Suprapubic skin (tissue), 4 donors: ENCODE measurements at regions not wholly inside any gene's neighbourhood (a gene's known extent, or its start where the extent isn't known, plus 50 kb on each side); places are given as distances from the start of the nearest gene placed in this dataset.

Experiments
- DNase-seq, 2 donors: peaks; one replicate each; pipeline ENCODE4 v3.0.0-alpha.2; 2019; ENCODE audit warnings: low spot score in 2 of 2
- H3K27ac ChIP-seq: fragments of 200-600 bp; sonication (generic); one replicate; pipeline ENCODE4 v1.5.1; 2019
- H3K27me3 ChIP-seq: fragments of 200-600 bp; sonication (generic); one replicate; pipeline ENCODE4 v1.5.1; 2019
- H3K36me3 ChIP-seq: fragments of 200-600 bp; sonication (generic); one replicate; pipeline ENCODE4 v1.5.1; 2019
- H3K4me1 ChIP-seq: fragments of 200-600 bp; sonication (generic); one replicate; pipeline ENCODE4 v1.5.1; 2019
- H3K4me3 ChIP-seq: fragments of 200-600 bp; sonication (generic); one replicate; pipeline ENCODE4 v1.5.1; 2019; ENCODE audit warnings: mild to moderate bottlenecking
- H3K9me3 ChIP-seq: fragments of 200-600 bp; sonication (generic); one replicate; pipeline ENCODE4 v1.5.1; 2019
- EP300 ChIP-seq: sonication (generic); formaldehyde crosslinking; IDR thresholded peaks from one replicate; pipeline ENCODE4 v1.6.1; 2017; ENCODE audit warnings: antibody characterized with exemption
- POLR2A ChIP-seq, 2 donors: fragments of 450-650 bp; IDR thresholded peaks; one replicate each; pipeline ENCODE4 v1.6.1; 2017; ENCODE audit warnings: antibody characterized with exemption in 2 of 2, mild to moderate bottlenecking in 2 of 2, moderate library complexity in 2 of 2
- POLR2AphosphoS5 ChIP-seq, 3 donors: sonication (generic); formaldehyde crosslinking; IDR thresholded peaks; one replicate each; pipeline ENCODE4 v1.6.1; 2017; ENCODE audit warnings: antibody characterized with exemption in 3 of 3
- WGBS: methylation state at CpG from one replicate; pipeline ENCODE4 v1.1.5; 2018; 5-methylcytosine and 5-hydroxymethylcytosine counted together
- TF ChIP-seq, protein P1 (sequence below), 2 donors: fragments of 200-600 bp in 1 of 2; fragments of 450-650 bp in 1 of 2; sonication (generic) in 1 of 2; IDR thresholded peaks; one replicate each; pipeline ENCODE4 v1.5.1; 2016 to 2019; ENCODE audit warnings: antibody characterized with exemption in 2 of 2, mild to moderate bottlenecking in 1 of 2, moderate library complexity in 1 of 2

GRCh38 chr10:44199267-44199666 lies 185.6 kb downstream of the CXCL12 start:
- H3K27me3 ChIP-seq: no peaks in the 10 kb centered on the region
- DNase-seq: no peak
- H3K27ac ChIP-seq: no peak overlapping the region
- H3K4me3 ChIP-seq: no peak overlapping the region
- H3K36me3 ChIP-seq: no peaks in the 10 kb centered on the region
- TF ChIP-seq EP300 (no peak), POLR2AphosphoS5 (IDR thresholded peaks at IDR 0.05) (no peak), POLR2A (IDR thresholded peaks at IDR 0.05) (no peak)
- TF ChIP-seq, protein P1, sequence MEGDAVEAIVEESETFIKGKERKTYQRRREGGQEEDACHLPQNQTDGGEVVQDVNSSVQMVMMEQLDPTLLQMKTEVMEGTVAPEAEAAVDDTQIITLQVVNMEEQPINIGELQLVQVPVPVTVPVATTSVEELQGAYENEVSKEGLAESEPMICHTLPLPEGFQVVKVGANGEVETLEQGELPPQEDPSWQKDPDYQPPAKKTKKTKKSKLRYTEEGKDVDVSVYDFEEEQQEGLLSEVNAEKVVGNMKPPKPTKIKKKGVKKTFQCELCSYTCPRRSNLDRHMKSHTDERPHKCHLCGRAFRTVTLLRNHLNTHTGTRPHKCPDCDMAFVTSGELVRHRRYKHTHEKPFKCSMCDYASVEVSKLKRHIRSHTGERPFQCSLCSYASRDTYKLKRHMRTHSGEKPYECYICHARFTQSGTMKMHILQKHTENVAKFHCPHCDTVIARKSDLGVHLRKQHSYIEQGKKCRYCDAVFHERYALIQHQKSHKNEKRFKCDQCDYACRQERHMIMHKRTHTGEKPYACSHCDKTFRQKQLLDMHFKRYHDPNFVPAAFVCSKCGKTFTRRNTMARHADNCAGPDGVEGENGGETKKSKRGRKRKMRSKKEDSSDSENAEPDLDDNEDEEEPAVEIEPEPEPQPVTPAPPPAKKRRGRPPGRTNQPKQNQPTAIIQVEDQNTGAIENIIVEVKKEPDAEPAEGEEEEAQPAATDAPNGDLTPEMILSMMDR (IDR thresholded peaks at IDR 0.05): no peak
- peaks cover 15% of the 10 kb centered on the region for H3K4me1 ChIP-seq
- 100% methylated on average over 1 of the region's 3 CpGs for WGBS
- H3K9me3 ChIP-seq: no peaks in the 10 kb centered on the region

- Histone ChIP-seq H3K9me3 (no peaks in the 10 kb centered on the region), H3K27me3 (no peaks in the 10 kb centered on the region), H3K36me3 (no peaks in the 10 kb centered on the region), H3K27ac (no peak overlapping the region), H3K4me3 (no peak overlapping the region), H3K4me1 (peaks cover 15% of the 10 kb centered on the region)
- WGBS: 64% methylated on average over 4 of the region's 4 CpGs
- TF ChIP-seq EP300: no peak
- TF ChIP-seq, protein P1 (IDR thresholded peaks at IDR 0.05): no peak
- TF ChIP-seq POLR2A (IDR thresholded peaks at IDR 0.05): no peak
- no peak for TF ChIP-seq POLR2AphosphoS5 (IDR thresholded peaks at IDR 0.05)
- no peak for DNase-seq
Observed at GRCh38 chr10:44198780-44199097, 186.2 kb downstream of the CXCL12 start.

DNA sequence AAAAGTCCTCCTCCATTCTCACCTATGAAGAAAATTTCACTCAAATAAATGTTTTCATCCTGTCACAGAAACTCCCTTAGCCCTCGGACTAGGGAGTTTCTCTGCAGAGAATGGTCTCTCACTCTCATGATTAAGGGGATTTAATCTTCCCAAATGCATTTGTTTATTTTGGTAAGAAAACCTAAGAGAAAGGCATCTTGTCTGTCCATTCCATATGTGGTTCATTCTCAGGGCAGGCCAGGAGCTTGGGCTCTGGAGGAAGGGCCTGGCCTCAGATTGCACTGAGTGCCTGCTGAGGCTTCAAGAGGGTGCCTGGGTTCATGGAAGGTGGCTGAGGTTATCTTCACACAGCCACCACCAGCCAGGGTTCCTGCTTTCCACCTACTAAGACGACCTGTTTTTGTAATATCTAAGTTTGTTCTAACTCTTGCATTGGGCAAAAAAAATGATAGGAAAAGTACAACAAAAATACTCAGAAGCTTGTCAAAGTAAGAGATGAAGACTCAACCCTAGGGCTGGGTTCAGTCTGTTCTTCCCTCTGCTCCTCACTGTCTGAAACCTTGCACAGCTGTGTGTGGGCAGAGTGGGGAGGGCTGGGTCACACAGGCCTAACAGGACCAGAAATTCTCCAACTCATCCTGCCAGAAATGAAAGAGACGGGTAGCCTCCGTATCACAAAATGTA lies 186.7 kb downstream of the CXCL12 start:
- H3K36me3 ChIP-seq: no peaks in the 10 kb centered on the region
- peaks cover 15% of the 10 kb centered on the region for H3K4me1 ChIP-seq
- no peak overlapping the region for H3K27ac ChIP-seq
- H3K27me3 ChIP-seq: no peaks in the 10 kb centered on the region
- TF ChIP-seq POLR2A (IDR thresholded peaks at IDR 0.05) (no peak), EP300 (no peak), POLR2AphosphoS5 (IDR thresholded peaks at IDR 0.05) (no peak)
- TF ChIP-seq, protein P1 (IDR thresholded peaks at IDR 0.05): no peak
- 78% methylated on average over 4 of the region's 4 CpGs for WGBS
- H3K4me3 ChIP-seq: no peak overlapping the region
- no peaks in the 10 kb centered on the region for H3K9me3 ChIP-seq
- no peak for DNase-seq

DNA sequence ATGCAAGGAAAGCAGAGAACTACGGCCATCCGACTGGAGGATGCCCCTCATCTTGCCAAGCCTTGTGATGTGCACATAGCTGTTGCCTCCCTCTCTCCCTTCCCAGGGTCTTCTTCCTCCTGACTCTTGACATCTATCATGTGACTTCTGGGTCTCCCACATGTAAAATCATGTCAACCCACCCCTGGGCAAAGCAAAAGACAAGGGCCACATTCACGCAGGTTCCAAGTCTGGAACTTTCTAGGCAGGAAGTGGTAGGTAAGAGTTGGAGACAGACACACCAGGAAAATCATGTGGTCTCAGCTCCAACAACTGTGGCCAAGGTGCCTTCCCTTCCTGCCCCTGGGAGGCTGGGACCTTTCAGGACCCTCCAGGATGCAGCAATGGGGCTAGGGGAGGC lies 187.3 kb downstream of the CXCL12 start:
- 97% methylated on average over 3 of the region's 3 CpGs for WGBS
- TF ChIP-seq POLR2A (IDR thresholded peaks at IDR 0.05) (no peak), POLR2AphosphoS5 (IDR thresholded peaks at IDR 0.05) (no peak), EP300 (no peak)
- TF ChIP-seq, protein P1 (IDR thresholded peaks at IDR 0.05): no peak
- DNase-seq: no peak
- no peaks in the 10 kb centered on the region for H3K27me3 ChIP-seq
- H3K4me1 ChIP-seq: peaks cover 15% of the 10 kb centered on the region
- no peaks in the 10 kb centered on the region for H3K36me3 ChIP-seq
- no peaks in the 10 kb centered on the region for H3K9me3 ChIP-seq
- no peak overlapping the region for H3K4me3 ChIP-seq
- H3K27ac ChIP-seq: no peak overlapping the region

DNA sequence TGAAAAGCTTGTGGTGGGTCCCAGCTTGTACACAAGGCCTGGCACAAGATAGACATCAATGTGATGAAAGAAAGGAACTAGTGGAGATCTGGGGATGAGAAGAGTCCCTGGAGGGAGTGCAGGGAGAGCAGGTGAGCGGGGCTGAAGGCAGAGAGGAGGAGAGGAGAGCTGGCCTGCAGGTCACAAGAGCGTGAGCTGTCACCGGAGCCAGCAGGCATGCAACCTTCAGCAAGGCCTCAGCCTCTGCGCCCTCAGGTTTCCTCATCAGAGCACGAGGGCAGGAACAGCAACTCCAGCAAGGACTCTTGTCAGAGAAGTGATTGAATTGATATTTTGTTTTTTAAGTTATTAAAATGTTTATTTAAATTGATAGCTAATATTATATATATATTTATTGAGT lies 188.6 kb downstream of the CXCL12 start:
- H3K9me3 ChIP-seq: no peaks in the 10 kb centered on the region
- WGBS: 93% methylated on average over 5 of the region's 5 CpGs
- no peak for DNase-seq
- H3K4me1 ChIP-seq: peaks cover 15% of the 10 kb centered on the region
- no peak overlapping the region for H3K4me3 ChIP-seq
- no peaks in the 10 kb centered on the region for H3K27me3 ChIP-seq
- H3K27ac ChIP-seq: no peak overlapping the region
- no peaks in the 10 kb centered on the region for H3K36me3 ChIP-seq
- no peak for TF ChIP-seq POLR2AphosphoS5 (IDR thresholded peaks at IDR 0.05)
- TF ChIP-seq, protein P1 (IDR thresholded peaks at IDR 0.05): no peak
- TF ChIP-seq EP300: no peak
- no peak for TF ChIP-seq POLR2A (IDR thresholded peaks at IDR 0.05)
